Ishikawa (cell line): ENCODE measurements at regions not wholly inside any gene's neighbourhood (a gene's known extent, or its start where the extent isn't known, plus 50 kb on each side); places are given as distances from the start of the nearest gene placed in this dataset.

ENCODE experiments used
- CEBPB ChIP-seq: IDR thresholded peaks from 2 replicates; pipeline ENCODE4 v1.6.1; 2012
- CREB1 ChIP-seq: IDR thresholded peaks from 2 replicates; pipeline ENCODE4 v1.6.1; 2012; ENCODE audit warnings: low read depth
- EGR1 ChIP-seq: IDR thresholded peaks from 2 replicates; pipeline ENCODE4 v1.6.1; 2012
- EP300 ChIP-seq: IDR thresholded peaks from 2 replicates; pipeline ENCODE4 v1.6.1; 2012; ENCODE audit warnings: borderline replicate concordance
- FOXM1 ChIP-seq: IDR thresholded peaks from 2 replicates; pipeline ENCODE4 v1.6.1; 2012; ENCODE audit warnings: low read depth, borderline replicate concordance
- MAX ChIP-seq: IDR thresholded peaks from 2 replicates; pipeline ENCODE4 v1.6.1; 2012
- NFIC ChIP-seq: IDR thresholded peaks from 2 replicates; pipeline ENCODE4 v1.6.1; 2012
- RAD21 ChIP-seq: IDR thresholded peaks from 2 replicates; pipeline ENCODE4 v1.6.1; 2012; ENCODE audit warnings: low read depth
- REST ChIP-seq: IDR thresholded peaks from 2 replicates; pipeline ENCODE4 v1.6.1; 2012; ENCODE audit warnings: low read depth, mild to moderate bottlenecking
- TAF1 ChIP-seq: IDR thresholded peaks from 2 replicates; pipeline ENCODE4 v1.6.1; 2012; ENCODE audit warnings: low read depth, mild to moderate bottlenecking
- TCF12 ChIP-seq: IDR thresholded peaks from 2 replicates; pipeline ENCODE4 v1.6.1; 2012; ENCODE audit warnings: low read depth
- TEAD4 ChIP-seq: IDR thresholded peaks from 2 replicates; pipeline ENCODE4 v1.6.1; 2012
- USF1 ChIP-seq: IDR thresholded peaks from 2 replicates; pipeline ENCODE4 v1.6.1; 2012
- YY1 ChIP-seq: IDR thresholded peaks from 2 replicates; pipeline ENCODE4 v1.6.1; 2012; ENCODE audit warnings: low read depth
- ZBTB7A ChIP-seq: IDR thresholded peaks from 2 replicates; pipeline ENCODE4 v1.6.1; 2012; ENCODE audit warnings: low read depth

DNA sequence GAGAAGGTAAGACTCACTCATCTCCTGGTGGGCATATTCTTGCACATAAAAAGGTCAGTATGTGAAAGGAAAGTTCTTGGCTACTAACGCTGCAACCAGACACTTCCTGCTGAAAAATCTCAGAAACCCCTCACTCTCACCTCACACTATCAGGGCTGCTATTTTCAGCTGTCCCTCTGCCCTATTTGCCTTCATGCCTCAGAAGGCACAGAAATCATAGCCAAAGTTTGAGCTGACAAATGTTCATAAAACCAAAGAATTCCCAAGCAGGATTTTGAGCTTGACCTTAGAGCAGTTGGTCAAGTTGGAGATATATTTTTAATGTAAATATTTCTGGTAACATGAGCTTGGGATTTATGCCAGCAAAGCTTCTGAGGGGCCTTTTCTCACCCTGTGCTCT is 806.2 kb downstream of the MAFB start:
- TF ChIP-seq CREB1 = no peak
- no peak for TF ChIP-seq TEAD4
- no peak for TF ChIP-seq ZBTB7A
- TF ChIP-seq NFIC = no peak
- no peak for TF ChIP-seq EGR1
- no peak for TF ChIP-seq RAD21
- no peak for TF ChIP-seq REST
- TF ChIP-seq FOXM1 = no peak
- TF ChIP-seq TAF1 = no peak
- no peak for TF ChIP-seq YY1
- TF ChIP-seq USF1 = no peak
- no peak for TF ChIP-seq TCF12
- TF ChIP-seq MAX = no peak
- no peak for TF ChIP-seq CEBPB
- no peak for TF ChIP-seq EP300

DNA sequence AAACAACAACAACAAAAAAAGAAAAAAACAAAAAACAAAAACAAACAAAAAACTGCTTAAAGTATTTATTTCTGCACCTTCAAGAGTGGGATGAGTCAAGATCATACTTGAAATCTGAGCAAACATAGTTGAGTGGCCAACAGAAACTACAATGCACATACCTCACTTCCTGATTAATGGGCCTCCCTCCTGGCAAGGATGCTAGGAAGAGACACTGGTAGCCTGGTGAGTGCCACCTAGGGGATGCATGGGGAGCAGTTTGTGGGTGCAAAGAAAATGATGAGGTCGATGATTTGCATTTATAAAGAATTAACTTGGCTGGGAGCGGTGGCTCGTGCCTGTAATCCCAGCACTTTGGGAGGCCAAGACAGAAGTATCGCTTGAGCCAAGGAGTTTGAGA is 808.1 kb downstream of the MAFB start:
- no peak for TF ChIP-seq USF1
- TF ChIP-seq TCF12 = no peak
- no peak for TF ChIP-seq CREB1
- TF ChIP-seq YY1 = no peak
- no peak for TF ChIP-seq RAD21
- TF ChIP-seq MAX = no peak
- no peak for TF ChIP-seq ZBTB7A
- TF ChIP-seq CEBPB = no peak
- TF ChIP-seq FOXM1 = no peak
- no peak for TF ChIP-seq TAF1
- no peak for TF ChIP-seq EGR1

- TF ChIP-seq TCF12 (no peak), CEBPB (no peak), MAX (no peak), USF1 (no peak), CREB1 (no peak), ZBTB7A (no peak), TEAD4 (no peak), FOXM1 (no peak), EP300 (no peak), TAF1 (no peak), EGR1 (no peak), REST (no peak), YY1 (no peak), NFIC (no peak), RAD21 (no peak)
Observed at GRCh38 chr20:39879296-39879695, 809.7 kb downstream of the MAFB start.

- TF ChIP-seq FOXM1 (no peak), MAX (no peak), TCF12 (no peak), EP300 (no peak), EGR1 (no peak), NFIC (no peak), CREB1 (no peak), CEBPB (no peak), ZBTB7A (no peak), RAD21 (no peak), YY1 (no peak), TAF1 (no peak), USF1 (no peak), TEAD4 (no peak)
Observed at GRCh38 chr20:39878809-39879208, 810.2 kb downstream of the MAFB start.

- TF ChIP-seq EGR1 = no peak
- no peak for TF ChIP-seq TEAD4
- no peak for TF ChIP-seq USF1
- TF ChIP-seq CREB1 = no peak
- TF ChIP-seq REST = no peak
- TF ChIP-seq EP300 = no peak
- no peak for TF ChIP-seq TCF12
- TF ChIP-seq TAF1 = no peak
- no peak for TF ChIP-seq YY1
- no peak for TF ChIP-seq FOXM1
- TF ChIP-seq ZBTB7A = no peak
- TF ChIP-seq CEBPB = no peak
- no peak for TF ChIP-seq MAX
- no peak for TF ChIP-seq RAD21
- no peak for TF ChIP-seq NFIC
Observed at GRCh38 chr20:39878320-39878719, 810.7 kb downstream of the MAFB start.
